K562 (cell line): ENCODE measurements at regions not wholly inside any gene's neighbourhood (a gene's known extent, or its start where the extent isn't known, plus 50 kb on each side); places are given as distances from the start of the nearest gene placed in this dataset.

Experiments used
- ATAC-seq: fragments of 200-7000 bp; cut with Tn5 transposase; 3 replicates; pipeline ENCODE4 v1.9.1; 2020; ENCODE audit warnings: moderate library complexity
- BruUV-seq: library from RNA; stranded (reverse); fragments of 400-500 nt; replicated peaks from 2 replicates; lab custom pipeline; 2021; lab: Mats Ljungman, UMichigan
- CTCF ChIA-PET: fragments of 300-600 bp; formaldehyde crosslinking; extraction: SDS; loops from one replicate; lab custom pipeline; 2021; ENCODE audit warnings: low intra/inter-chr PET ratio; lab: Yijun Ruan, JAX
- POLR2A ChIA-PET: fragments of 300-600, 350-650 bp; sonication (Branson Sonifier 250); formaldehyde crosslinking; extraction: SDS; loops from one replicate; lab custom pipeline; 2021; ENCODE audit warnings: antibody characterized with exemption, inconsistent platforms; lab: Yijun Ruan, JAX
- DNase-seq, 4 experiments: peaks; one replicate each; pipeline versions ENCODE4 v3.0.0 to v3.0.0-alpha.2; 2011 to 2018; ENCODE audit warnings: low spot score in 3 of 4, mixed read lengths in 3 of 4; ENCODE audit errors: extremely low read depth in 1 of 4
- FAIRE-seq: peaks from 2 replicates; lab custom pipeline; 2011; peaks lifted over from hg19 to GRCh38; lab: Jason Lieb, UNC
- H2AFZ ChIP-seq: 2 replicates; pipeline ENCODE4 v1.6.0; 2011; ENCODE audit warnings: low read depth, low read length, control low read depth, inconsistent platforms
- H3K27ac ChIP-seq: fragments of 200-600 bp; 3 replicates; pipeline ENCODE4 v1.8.0; 2011; ENCODE audit warnings: low read depth, mild to moderate bottlenecking, control low read depth, inconsistent platforms, low read length, moderate library complexity, mixed read lengths; ENCODE audit errors: extremely low read depth
- H3K27me3 ChIP-seq, 2 experiments: fragments of 300-600 bp in 1 of 2; 2 replicates in 1 of 2; 3 replicates in 1 of 2; pipeline versions ENCODE4 v1.6.0 to v1.8.0; 2011; ENCODE audit warnings: inconsistent platforms in 2 of 2, low read length in 2 of 2, mild to moderate bottlenecking in 1 of 2, mixed read lengths in 1 of 2, moderate library complexity in 1 of 2; ENCODE audit not compliant: control insufficient read depth in 2 of 2, insufficient read depth in 2 of 2
- H3K36me3 ChIP-seq: fragments of 300-600 bp; 3 replicates; pipeline ENCODE4 v1.8.0; 2011; ENCODE audit warnings: mild to moderate bottlenecking, low read length, inconsistent platforms; ENCODE audit not compliant: control insufficient read depth, insufficient read depth
- H3K4me1 ChIP-seq, 2 experiments: fragments of 200-600 bp in 1 of 2; replicated peaks in 1 of 2; 2 replicates in 1 of 2; 3 replicates in 1 of 2; pipeline versions ENCODE4 v1.5.1 to v1.8.0; 2011; ENCODE audit warnings: inconsistent platforms in 2 of 2, low read length in 2 of 2, mild to moderate bottlenecking in 1 of 2, mixed read lengths in 1 of 2, moderate library complexity in 1 of 2; ENCODE audit not compliant: control insufficient read depth in 2 of 2, insufficient read depth in 2 of 2
- H3K4me2 ChIP-seq: 2 replicates; pipeline ENCODE4 v1.6.1; 2011; ENCODE audit warnings: low read length, control low read depth, inconsistent platforms, mixed read lengths; ENCODE audit not compliant: insufficient read depth
- H3K4me3 ChIP-seq: fragments of 200-600 bp; sonication (generic), shearing (Covaris generic); 2 replicates; pipeline ENCODE4 v1.5.1; 2016; ENCODE audit warnings: control low read depth, inconsistent platforms
- H3K79me2 ChIP-seq: fragments of 200-600 bp; 3 replicates; pipeline ENCODE4 v1.8.0; 2011; ENCODE audit warnings: low read length, inconsistent platforms; ENCODE audit not compliant: control insufficient read depth, insufficient read depth
- H3K9ac ChIP-seq, 2 experiments: 2 replicates each; pipeline versions ENCODE4 v1.6.0 to v1.6.1; 2011; ENCODE audit warnings: low read depth in 2 of 2, low read length in 2 of 2, control low read depth in 1 of 2, inconsistent platforms in 1 of 2, mild to moderate bottlenecking in 1 of 2, mixed read lengths in 1 of 2; ENCODE audit not compliant: insufficient read depth in 1 of 2
- H3K9me1 ChIP-seq: one replicate; pipeline ENCODE4 v1.6.0; 2011; ENCODE audit warnings: inconsistent platforms, mild to moderate bottlenecking, low read length, moderate library complexity; ENCODE audit not compliant: control insufficient read depth, insufficient read depth
- H3K9me3 ChIP-seq: replicated peaks from 2 replicates; pipeline ENCODE4 v1.5.1; 2011; ENCODE audit warnings: low read depth, low read length, inconsistent platforms; ENCODE audit not compliant: control insufficient read depth, insufficient read depth
- H4K20me1 ChIP-seq: replicated peaks from 2 replicates; pipeline ENCODE4 v1.6.1; 2011; ENCODE audit warnings: low read length, inconsistent platforms, mixed read lengths; ENCODE audit not compliant: control insufficient read depth, insufficient read depth
- CXXC5 ChIP-seq: fragments of 250-450 bp; sonication (Bioruptor Pico); IDR thresholded peaks from 2 replicates; pipeline ENCODE4 v1.8.0; 2022; ENCODE audit warnings: inconsistent platforms, mild to moderate bottlenecking, moderate library complexity
- ESRRB ChIP-seq: fragments of 250-450 bp; sonication (Bioruptor Pico); IDR thresholded peaks from 2 replicates; pipeline ENCODE4 v1.5.0; 2020; ENCODE audit warnings: mild to moderate bottlenecking, moderate library complexity, borderline replicate concordance
- KLF13 ChIP-seq: fragments of 450-650 bp; IDR thresholded peaks from 2 replicates; pipeline ENCODE4 v1.6.1; 2016; ENCODE audit warnings: missing genetic modification characterization, low read depth, mild to moderate bottlenecking, missing compliant biosample characterization, moderate library complexity, borderline replicate concordance
- MCM2 ChIP-seq: fragments of 450-650 bp; IDR thresholded peaks from 2 replicates; pipeline ENCODE4 v1.6.1; 2017; ENCODE audit warnings: low read depth, mild to moderate bottlenecking
- NONO ChIP-seq, 2 experiments: fragments of 200-400 bp in 1 of 2; fragments of 450-650 bp in 1 of 2; formaldehyde crosslinking in 1 of 2; IDR thresholded peaks; 2 replicates each; pipeline ENCODE4 v1.6.1; 2017; ENCODE audit warnings: low read depth in 2 of 2, mild to moderate bottlenecking in 2 of 2, moderate library complexity in 2 of 2, low read length in 1 of 2
- NUFIP1 ChIP-seq: fragments of 450-650 bp; IDR thresholded peaks from 2 replicates; pipeline ENCODE4 v1.6.1; 2018; ENCODE audit not compliant: partially characterized antibody
- TAF9B ChIP-seq: fragments of 450-650 bp; IDR thresholded peaks from 2 replicates; pipeline ENCODE4 v1.6.1; 2018; ENCODE audit warnings: mild to moderate bottlenecking; ENCODE audit not compliant: partially characterized antibody
- ZFP36 ChIP-seq: fragments of 150-350 bp; IDR thresholded peaks from 2 replicates; pipeline ENCODE4 v1.6.1; 2018; ENCODE audit warnings: low read length, low read depth; ENCODE audit not compliant: partially characterized antibody
- ZNF263 ChIP-seq: sonication (generic); formaldehyde crosslinking; IDR thresholded peaks from 2 replicates; pipeline ENCODE4 v1.8.0; 2022; ENCODE audit warnings: mild to moderate bottlenecking, missing genetic modification reagents, borderline replicate concordance
- ZNF696 ChIP-seq: fragments of 250-450 bp; sonication (Bioruptor Pico); conservative IDR thresholded peaks from 2 replicates; pipeline ENCODE4 v1.4.0; 2020; ENCODE audit warnings: mild to moderate bottlenecking, moderate library complexity
- ZSCAN32 ChIP-seq: fragments of 450-650 bp; formaldehyde crosslinking; IDR thresholded peaks from 2 replicates; pipeline ENCODE4 v1.4.0; 2020; ENCODE audit warnings: mild to moderate bottlenecking, moderate library complexity
- WGBS: fragments of 100-300 bp; shearing (Covaris generic); methylation state at CpG from one replicate; pipeline ENCODE4 v1.1.6; 2016; ENCODE audit warnings: low coverage, mixed read lengths; ENCODE audit not compliant: insufficient coverage; ENCODE audit errors: missing lambda C conversion rate; 5-methylcytosine and 5-hydroxymethylcytosine counted together
- in situ Hi-C: fragments of 300-500 bp; cut with MboI; formaldehyde crosslinking; loops from 4 replicates; pipeline ENCODE4 v1.15.0; 2018; ENCODE audit warnings: inconsistent platforms, mixed read lengths
- intact Hi-C: fragments of 100-400 bp; cut with micrococcal nuclease; formaldehyde crosslinking; loops from 2 replicates; pipeline ENCODE4 v1.14.2; 2022
- TF ChIP-seq, protein P1 (sequence below): sonication (generic); formaldehyde crosslinking; IDR thresholded peaks from 2 replicates; pipeline ENCODE4 v1.8.0; 2022; ENCODE audit warnings: mild to moderate bottlenecking, low read depth, missing genetic modification reagents

DNA sequence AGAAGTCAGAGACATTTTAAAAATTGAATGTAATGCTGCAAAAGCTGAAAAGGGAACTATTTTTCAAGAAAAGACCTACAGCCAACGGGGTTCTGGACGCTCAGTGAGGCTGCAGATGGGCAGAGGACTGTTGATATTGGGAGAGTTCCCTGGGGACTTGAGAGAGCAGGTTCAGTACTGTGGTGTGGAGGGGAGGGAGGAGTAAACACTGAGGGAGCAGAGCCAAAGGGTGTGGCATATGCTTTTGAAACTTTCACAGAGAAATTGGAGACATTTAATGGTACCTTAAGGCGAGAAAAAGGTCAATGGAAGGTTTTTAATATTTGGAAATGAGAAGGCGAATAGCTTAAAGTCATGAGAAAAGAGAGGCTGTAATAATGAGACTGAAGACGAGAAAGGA, 62.2 kb upstream of the GPM6A start:
- no peaks in the 10 kb centered on the region for H3K9me1 ChIP-seq
- H4K20me1 ChIP-seq: no peaks in the 10 kb centered on the region
- no peaks in the 10 kb centered on the region for H3K27me3 ChIP-seq
- CTCF ChIA-PET: no interaction called here
- no peaks in the 10 kb centered on the region for H3K36me3 ChIP-seq
- no TSS peak for BruUV-seq
- H3K27ac ChIP-seq: no peak overlapping the region
- H3K4me3 ChIP-seq: no peak overlapping the region
- H3K9me3 ChIP-seq: 0 out of 2 replicates have a peak, but pooled peaks cover 2% of the 10 kb centered on the region
- in situ Hi-C loops (no loop called here), intact Hi-C loops (no loop called here)
- H2AFZ ChIP-seq: no peak overlapping the region
- no peak for FAIRE-seq
- POLR2A ChIA-PET: no interaction called here
- DNase-seq: no peak
- no peak overlapping the region for H3K4me2 ChIP-seq
- no peaks in the 10 kb centered on the region for H3K79me2 ChIP-seq
- ATAC-seq: no peak
- no peaks in the 10 kb centered on the region for H3K4me1 ChIP-seq
- no peak for TF ChIP-seq ZSCAN32
- no peak for TF ChIP-seq KLF13 (tag)
- no peak for TF ChIP-seq NUFIP1
- no peak for TF ChIP-seq ZNF263
- no peak for TF ChIP-seq TAF9B
- TF ChIP-seq MCM2: no peak
- no peak for TF ChIP-seq ZNF696
- no peak for TF ChIP-seq ESRRB (CRISPR knock-in tag)
- TF ChIP-seq NONO (IDR thresholded peaks at IDR 0.05; ENCODE audit: low read depth in 2 of 2, low read length in 1 of 2): no peak
- no peak for TF ChIP-seq CXXC5 (CRISPR knock-in tag)
- TF ChIP-seq, protein P1, sequence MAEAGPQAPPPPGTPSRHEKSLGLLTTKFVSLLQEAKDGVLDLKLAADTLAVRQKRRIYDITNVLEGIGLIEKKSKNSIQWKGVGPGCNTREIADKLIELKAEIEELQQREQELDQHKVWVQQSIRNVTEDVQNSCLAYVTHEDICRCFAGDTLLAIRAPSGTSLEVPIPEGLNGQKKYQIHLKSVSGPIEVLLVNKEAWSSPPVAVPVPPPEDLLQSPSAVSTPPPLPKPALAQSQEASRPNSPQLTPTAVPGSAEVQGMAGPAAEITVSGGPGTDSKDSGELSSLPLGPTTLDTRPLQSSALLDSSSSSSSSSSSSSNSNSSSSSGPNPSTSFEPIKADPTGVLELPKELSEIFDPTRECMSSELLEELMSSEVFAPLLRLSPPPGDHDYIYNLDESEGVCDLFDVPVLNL (CRISPR knock-in tag): no peak
- TF ChIP-seq ZFP36: no peak
- no peak overlapping the region for H3K9ac ChIP-seq
- WGBS: 0% methylated on average over 5 of the region's 5 CpGs
